SJCRH30 (cell line): ENCODE measurements at regions not wholly inside any gene's neighbourhood (a gene's known extent, or its start where the extent isn't known, plus 50 kb on each side); places are given as distances from the start of the nearest gene placed in this dataset.

Experiments
- DNase-seq, 2 experiments: peaks; one replicate each; pipeline ENCODE4 v3.0.0-alpha.2; 2015 to 2020
- H3K27ac ChIP-seq: fragments of 250-450 bp; sonication (Bioruptor Pico); 2 replicates; pipeline ENCODE4 v1.5.1; 2020; ENCODE audit warnings: mild to moderate bottlenecking, moderate library complexity
- H3K27me3 ChIP-seq: fragments of 250-450 bp; sonication (Bioruptor Pico); 2 replicates; pipeline ENCODE4 v1.5.1; 2020; ENCODE audit warnings: mild to moderate bottlenecking, moderate library complexity
- H3K36me3 ChIP-seq: fragments of 250-450 bp; sonication (Bioruptor Pico); 2 replicates; pipeline ENCODE4 v1.5.1; 2020; ENCODE audit warnings: mild to moderate bottlenecking, moderate library complexity
- H3K4me1 ChIP-seq: fragments of 250-450 bp; sonication (Bioruptor Pico); 2 replicates; pipeline ENCODE4 v1.5.1; 2020; ENCODE audit warnings: mild to moderate bottlenecking, moderate library complexity
- H3K4me3 ChIP-seq: fragments of 250-450 bp; sonication (Bioruptor Pico); 2 replicates; pipeline ENCODE4 v1.5.1; 2020; ENCODE audit warnings: mild to moderate bottlenecking, moderate library complexity
- H3K9me3 ChIP-seq: fragments of 250-450 bp; sonication (Bioruptor Pico); replicated peaks from 2 replicates; pipeline ENCODE4 v1.5.1; 2020; ENCODE audit warnings: mild to moderate bottlenecking, moderate library complexity

DNA sequence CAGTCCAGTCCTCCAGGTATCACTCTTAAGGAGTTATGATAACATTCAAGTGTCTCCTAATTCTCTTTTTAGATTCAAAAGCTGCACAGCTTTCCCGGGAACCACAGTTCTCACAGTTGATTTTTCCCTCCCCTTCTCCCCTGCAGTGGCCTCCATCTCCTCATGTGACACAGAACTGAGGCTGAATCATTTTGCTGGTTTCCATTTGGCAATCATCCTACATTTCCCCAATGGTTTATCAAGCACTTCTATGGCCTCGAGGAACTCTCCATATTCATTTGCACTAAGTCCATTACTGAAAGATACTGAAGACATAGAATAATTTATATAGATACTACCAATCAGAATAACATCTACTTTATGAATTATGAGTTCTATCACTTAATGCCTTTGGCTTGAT is 484.9 kb downstream of the GPAM start:
- H3K4me1 ChIP-seq = no peaks in the 10 kb centered on the region
- no peak overlapping the region for H3K27ac ChIP-seq
- no peaks in the 10 kb centered on the region for H3K27me3 ChIP-seq
- H3K4me3 ChIP-seq = no peak overlapping the region
- H3K9me3 ChIP-seq = no peaks in the 10 kb centered on the region
- H3K36me3 ChIP-seq = no peaks in the 10 kb centered on the region
- DNase-seq = no peak

DNA sequence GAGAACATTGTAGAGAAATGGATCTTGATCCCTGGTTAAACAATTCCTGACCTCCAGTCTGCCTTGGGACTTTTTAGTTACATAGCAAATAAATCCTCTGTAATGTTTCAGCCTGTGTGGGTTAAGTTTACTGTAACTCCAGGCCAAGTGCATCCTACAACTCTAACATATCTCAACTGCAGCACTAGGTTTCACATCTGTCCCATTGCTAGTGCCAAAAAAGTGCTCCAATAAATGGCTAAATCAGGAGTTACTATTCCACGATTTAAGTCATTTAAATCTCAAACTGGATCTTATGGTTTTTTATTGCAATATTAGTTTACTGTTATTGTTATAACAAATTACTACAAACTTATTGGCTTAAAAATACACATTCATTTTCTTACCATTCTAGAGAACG is 479.6 kb downstream of the GPAM start:
- H3K4me1 ChIP-seq = no peaks in the 10 kb centered on the region
- peaks cover 4% of the 10 kb centered on the region; the same call in 1 of the 2 replicates for H3K27me3 ChIP-seq
- DNase-seq = no peak
- no peaks in the 10 kb centered on the region for H3K9me3 ChIP-seq
- H3K4me3 ChIP-seq = no peak overlapping the region
- H3K36me3 ChIP-seq = no peaks in the 10 kb centered on the region
- H3K27ac ChIP-seq = no peak overlapping the region

DNA sequence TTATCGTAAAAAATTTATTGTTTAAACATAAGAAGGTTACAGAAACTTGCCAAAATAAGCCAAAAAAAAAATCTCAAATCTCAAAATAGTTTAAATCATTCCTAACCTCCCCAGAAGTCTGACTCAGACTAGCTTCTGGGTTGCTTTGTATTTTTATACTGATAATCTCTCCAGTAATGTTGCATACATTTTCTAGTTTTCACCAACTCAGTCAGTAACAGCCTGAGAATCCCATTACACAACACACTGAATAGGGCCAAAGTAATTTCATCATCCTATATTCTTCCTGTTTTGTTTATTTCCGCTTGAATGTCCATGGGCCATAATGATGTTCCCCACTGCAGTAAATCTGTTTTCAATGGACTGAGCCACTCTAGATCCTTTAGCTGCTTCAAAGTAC is 478.5 kb downstream of the GPAM start:
- H3K4me3 ChIP-seq = no peak overlapping the region
- no peak for DNase-seq
- peaks cover 4% of the 10 kb centered on the region; the same call in 1 of the 2 replicates for H3K27me3 ChIP-seq
- H3K9me3 ChIP-seq = no peaks in the 10 kb centered on the region
- H3K4me1 ChIP-seq = no peaks in the 10 kb centered on the region
- H3K27ac ChIP-seq = no peak overlapping the region
- H3K36me3 ChIP-seq = no peaks in the 10 kb centered on the region

DNA sequence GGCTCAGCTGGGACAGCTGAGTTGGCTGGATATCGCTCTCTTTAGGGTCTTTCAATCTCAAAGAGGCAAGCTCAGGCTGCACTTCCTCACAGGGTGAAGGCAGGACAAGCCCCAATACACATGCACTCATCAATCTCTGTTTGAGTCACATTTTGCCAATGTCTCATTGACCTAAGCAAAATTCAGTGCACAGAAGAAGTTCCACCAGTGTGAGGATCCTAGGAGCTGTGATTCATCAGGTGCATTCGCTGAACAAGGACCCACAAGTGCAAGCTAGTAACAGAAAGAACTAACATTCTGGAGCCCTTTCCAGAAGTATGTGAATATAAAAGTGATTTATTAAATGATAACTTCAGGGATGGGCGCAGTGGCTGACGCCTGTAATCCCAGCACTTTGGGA is 477.2 kb downstream of the GPAM start:
- no peaks in the 10 kb centered on the region for H3K36me3 ChIP-seq
- H3K27ac ChIP-seq = no peak overlapping the region
- H3K4me1 ChIP-seq = no peaks in the 10 kb centered on the region
- no peak for DNase-seq
- H3K4me3 ChIP-seq = no peak overlapping the region
- H3K27me3 ChIP-seq = peaks cover 4% of the 10 kb centered on the region; the same call in 1 of the 2 replicates
- no peaks in the 10 kb centered on the region for H3K9me3 ChIP-seq

DNA sequence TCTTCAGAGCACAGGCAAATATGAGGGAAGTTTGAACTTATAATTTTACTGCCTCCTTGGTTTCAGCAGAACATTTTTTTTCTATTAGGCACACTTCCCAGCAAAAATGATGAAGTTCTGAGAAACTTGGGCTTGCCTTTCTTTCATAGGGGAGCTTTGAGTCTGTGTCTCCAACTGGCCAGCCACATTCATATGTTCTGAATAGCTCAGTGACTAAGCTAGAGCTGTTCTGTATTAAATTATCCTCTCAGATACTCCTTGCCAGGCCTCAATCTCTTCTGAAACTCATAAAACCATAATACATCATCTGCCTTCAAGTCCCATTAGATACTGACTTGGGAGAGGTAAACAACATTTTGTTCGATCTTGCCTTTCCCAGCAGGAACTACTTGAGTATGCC is 476.5 kb downstream of the GPAM start:
- no peaks in the 10 kb centered on the region for H3K36me3 ChIP-seq
- no peak overlapping the region for H3K27ac ChIP-seq
- H3K9me3 ChIP-seq = no peaks in the 10 kb centered on the region
- no peaks in the 10 kb centered on the region for H3K4me1 ChIP-seq
- H3K4me3 ChIP-seq = no peak overlapping the region
- peaks cover 4% of the 10 kb centered on the region; the same call in 1 of the 2 replicates for H3K27me3 ChIP-seq
- no peak for DNase-seq

DNA sequence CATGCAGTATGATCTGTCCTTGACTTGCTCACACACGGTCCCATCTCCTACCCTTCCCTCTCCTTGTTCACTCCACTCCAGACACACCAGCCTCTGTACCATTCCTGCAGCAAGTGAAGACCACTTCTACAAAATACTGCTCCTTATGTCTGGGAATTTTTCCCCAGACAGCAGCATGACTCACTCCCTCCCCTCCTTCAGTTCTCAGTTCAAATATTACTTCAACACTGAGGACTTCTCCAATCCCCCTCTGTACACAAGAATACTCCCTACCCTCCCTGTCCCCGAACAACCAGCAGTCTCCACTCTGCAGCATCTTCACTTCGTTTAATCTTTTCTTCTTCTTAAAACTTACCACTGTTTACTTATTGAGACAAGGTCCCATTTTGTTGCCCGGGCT is 474.0 kb downstream of the GPAM start:
- Histone ChIP-seq H3K27ac (no peak overlapping the region), H3K4me1 (no peaks in the 10 kb centered on the region), H3K4me3 (no peak overlapping the region), H3K27me3 (peaks cover 4% of the 10 kb centered on the region; the same call in 1 of the 2 replicates), H3K36me3 (no peaks in the 10 kb centered on the region), H3K9me3 (no peaks in the 10 kb centered on the region)
- no peak for DNase-seq

DNA sequence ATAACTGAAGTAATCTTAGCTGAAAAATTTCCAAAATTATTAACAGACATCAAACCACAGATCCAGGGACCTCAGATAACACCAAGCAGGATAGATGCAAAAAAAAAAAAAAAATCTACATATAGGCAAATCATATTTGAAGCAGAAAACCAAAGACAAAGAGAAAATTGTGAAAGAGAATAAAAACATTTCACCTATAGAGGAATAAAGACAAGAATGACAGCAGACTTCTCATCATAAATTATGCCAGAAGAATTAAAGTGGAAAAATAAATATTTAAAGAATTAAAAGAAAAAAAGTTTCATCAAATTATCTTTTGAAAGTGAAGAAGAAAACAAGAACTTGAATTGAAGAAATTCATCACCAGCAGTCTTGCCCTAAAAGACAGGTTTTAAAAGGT is 467.5 kb downstream of the GPAM start:
- no peaks in the 10 kb centered on the region; the same call in 1 of the 2 replicates for H3K9me3 ChIP-seq
- no peaks in the 10 kb centered on the region for H3K36me3 ChIP-seq
- H3K4me3 ChIP-seq = no peak overlapping the region
- no peaks in the 10 kb centered on the region for H3K27me3 ChIP-seq
- DNase-seq = no peak
- H3K27ac ChIP-seq = no peak overlapping the region
- H3K4me1 ChIP-seq = no peaks in the 10 kb centered on the region

DNA sequence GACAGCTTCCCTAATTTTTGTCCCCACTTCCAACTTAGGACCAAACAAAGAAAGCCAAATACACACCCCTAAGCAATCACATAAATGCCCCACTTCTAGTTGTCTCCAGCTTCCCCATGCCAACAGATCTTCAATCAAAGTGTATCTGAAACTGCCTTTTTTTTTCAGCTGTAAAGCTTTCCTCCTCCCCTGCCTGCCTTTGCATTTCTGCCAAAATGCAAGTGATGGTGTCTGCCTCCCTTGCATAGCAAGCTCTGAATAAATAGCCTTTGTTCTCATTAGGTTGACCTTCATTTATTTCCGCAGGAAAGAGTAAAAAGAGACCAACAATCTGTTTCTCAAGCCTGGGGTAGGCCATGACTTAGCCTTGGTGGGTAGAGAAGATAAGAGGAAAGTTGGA is 459.4 kb downstream of the GPAM start:
- no peaks in the 10 kb centered on the region for H3K9me3 ChIP-seq
- no peaks in the 10 kb centered on the region for H3K36me3 ChIP-seq
- no peaks in the 10 kb centered on the region for H3K4me1 ChIP-seq
- no peaks in the 10 kb centered on the region for H3K27me3 ChIP-seq
- DNase-seq = no peak
- no peak overlapping the region for H3K4me3 ChIP-seq
- no peak overlapping the region for H3K27ac ChIP-seq

DNA sequence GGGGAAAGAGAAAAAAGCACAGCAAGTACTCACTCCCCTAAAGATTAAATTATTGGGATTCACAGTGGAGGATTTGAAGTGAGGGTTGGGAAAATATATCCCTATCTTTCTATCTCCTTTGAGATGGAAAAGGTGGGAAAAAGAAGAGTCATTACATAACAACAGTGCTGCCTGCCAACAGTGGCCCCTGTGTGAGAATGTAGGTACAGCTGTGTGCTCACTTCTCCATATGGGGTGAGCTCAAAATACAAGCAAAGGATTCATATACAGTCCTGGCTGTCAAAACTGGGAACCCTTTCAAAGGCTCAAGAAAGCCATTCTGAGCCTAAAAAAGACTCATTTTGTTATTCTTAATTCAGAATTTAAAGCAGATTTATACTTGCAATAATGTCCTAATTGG is 458.5 kb downstream of the GPAM start:
- DNase-seq = no peak
- Histone ChIP-seq H3K27ac (no peak overlapping the region), H3K4me1 (no peaks in the 10 kb centered on the region), H3K27me3 (no peaks in the 10 kb centered on the region), H3K36me3 (no peaks in the 10 kb centered on the region), H3K4me3 (no peak overlapping the region), H3K9me3 (no peaks in the 10 kb centered on the region)

DNA sequence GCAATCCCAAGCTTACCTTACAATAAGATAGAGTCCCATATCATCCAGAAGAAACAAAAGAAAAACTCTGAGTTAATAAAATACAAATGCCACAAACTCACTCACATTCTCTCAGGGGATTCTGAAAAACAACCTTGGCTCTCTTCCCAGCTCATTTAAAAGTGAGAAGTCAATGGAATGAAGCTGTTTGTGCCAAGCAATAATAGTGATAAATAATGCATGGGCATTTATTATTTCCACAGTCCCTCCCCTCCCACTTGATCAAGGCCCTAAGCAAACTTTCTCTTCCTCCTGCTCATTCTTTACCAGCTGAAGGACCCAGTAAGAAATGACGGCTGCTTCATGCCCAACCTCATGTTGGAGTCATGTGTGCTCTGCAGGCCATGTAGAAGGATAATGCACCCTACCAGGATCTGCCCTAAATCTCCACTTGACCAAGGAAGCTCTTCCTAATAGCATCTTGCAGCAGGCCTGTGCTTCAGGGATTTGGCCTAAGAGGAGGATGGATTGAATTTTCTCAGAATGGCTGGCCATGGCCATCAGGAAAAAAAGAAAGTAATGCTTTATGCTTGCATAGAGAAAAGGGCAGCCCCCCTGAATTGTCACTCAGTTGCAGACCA is 451.3 kb downstream of the GPAM start:
- no peaks in the 10 kb centered on the region for H3K36me3 ChIP-seq
- H3K9me3 ChIP-seq = no peaks in the 10 kb centered on the region
- H3K4me1 ChIP-seq = no peaks in the 10 kb centered on the region
- H3K4me3 ChIP-seq = no peak overlapping the region
- no peak overlapping the region for H3K27ac ChIP-seq
- H3K27me3 ChIP-seq = no peaks in the 10 kb centered on the region
- DNase-seq = no peak

DNA sequence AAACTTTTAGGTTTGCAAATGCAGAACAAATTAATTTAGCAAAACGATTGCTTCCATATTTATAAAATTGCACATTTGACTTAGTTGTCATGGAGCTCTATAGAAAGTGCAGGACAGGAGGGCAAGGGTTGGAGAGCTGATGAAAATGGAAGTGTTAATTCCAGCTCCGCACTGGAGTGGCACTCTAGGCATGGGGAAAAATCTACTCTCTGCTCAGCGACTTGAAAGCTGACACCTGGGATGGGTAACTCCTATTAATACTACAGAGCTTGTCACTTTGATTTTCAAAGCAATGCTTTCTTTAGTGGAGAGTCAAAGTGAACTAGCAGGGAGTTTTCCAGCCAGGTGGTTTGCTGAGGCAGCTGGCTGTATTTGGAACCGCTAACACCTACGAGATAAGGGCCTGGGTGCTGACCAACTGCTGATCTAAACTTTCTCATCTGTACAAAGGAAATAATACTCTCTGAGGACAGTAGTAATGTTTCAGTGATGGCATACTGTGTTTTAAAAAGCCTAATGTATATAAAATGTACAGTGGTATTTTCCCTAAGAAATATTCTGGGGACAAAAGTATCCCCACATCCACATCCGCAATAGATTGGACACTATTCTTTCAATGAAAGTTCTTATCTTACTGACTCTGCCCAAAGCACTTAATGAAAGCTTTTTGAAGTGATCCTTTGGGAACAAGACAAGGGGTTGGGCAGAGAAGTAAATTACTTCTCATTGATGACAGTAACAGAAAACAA is 444.3 kb downstream of the GPAM start:
- no peak overlapping the region for H3K4me3 ChIP-seq
- H3K4me1 ChIP-seq = no peaks in the 10 kb centered on the region
- H3K27me3 ChIP-seq = no peaks in the 10 kb centered on the region
- no peaks in the 10 kb centered on the region for H3K36me3 ChIP-seq
- H3K27ac ChIP-seq = no peak overlapping the region
- no peak for DNase-seq
- no peaks in the 10 kb centered on the region for H3K9me3 ChIP-seq

DNA sequence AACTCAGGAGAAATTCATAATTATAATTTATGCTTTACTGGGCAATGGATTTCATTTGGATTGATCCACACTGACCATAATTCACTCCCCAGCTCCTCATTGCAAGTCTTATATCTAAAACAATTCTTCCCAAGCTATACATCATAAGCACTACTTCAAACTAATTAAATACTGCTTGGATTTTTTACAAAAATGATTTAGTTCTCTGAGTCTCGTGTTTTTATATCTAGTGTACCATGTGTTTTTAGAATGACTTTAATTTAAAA is 443.8 kb downstream of the GPAM start:
- H3K27me3 ChIP-seq = no peaks in the 10 kb centered on the region
- DNase-seq = no peak
- H3K27ac ChIP-seq = no peak overlapping the region
- no peaks in the 10 kb centered on the region for H3K4me1 ChIP-seq
- H3K9me3 ChIP-seq = no peaks in the 10 kb centered on the region
- H3K4me3 ChIP-seq = no peak overlapping the region
- H3K36me3 ChIP-seq = no peaks in the 10 kb centered on the region

DNA sequence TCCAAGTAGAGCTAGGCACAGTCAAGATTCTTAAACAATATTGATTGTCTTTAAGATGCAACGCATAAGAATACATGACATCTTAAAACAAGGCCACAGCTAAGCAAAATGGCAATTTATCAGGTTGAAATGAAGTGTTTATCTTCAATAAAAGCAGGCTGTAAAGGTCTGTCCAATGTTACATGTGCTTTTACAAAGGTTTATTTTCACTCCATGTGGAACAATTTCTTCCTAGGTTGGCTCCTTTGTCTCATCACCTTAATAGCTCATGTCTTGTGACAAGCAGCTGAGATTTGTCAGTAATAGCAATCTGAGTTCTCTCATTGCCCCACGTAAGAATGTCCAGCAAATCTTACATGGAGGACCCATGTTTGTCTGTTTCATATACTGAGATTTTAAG is 437.6 kb downstream of the GPAM start:
- Histone ChIP-seq H3K4me1 (no peaks in the 10 kb centered on the region), H3K36me3 (no peaks in the 10 kb centered on the region), H3K9me3 (no peaks in the 10 kb centered on the region), H3K4me3 (no peak overlapping the region), H3K27me3 (no peaks in the 10 kb centered on the region), H3K27ac (no peak overlapping the region)
- no peak for DNase-seq

DNA sequence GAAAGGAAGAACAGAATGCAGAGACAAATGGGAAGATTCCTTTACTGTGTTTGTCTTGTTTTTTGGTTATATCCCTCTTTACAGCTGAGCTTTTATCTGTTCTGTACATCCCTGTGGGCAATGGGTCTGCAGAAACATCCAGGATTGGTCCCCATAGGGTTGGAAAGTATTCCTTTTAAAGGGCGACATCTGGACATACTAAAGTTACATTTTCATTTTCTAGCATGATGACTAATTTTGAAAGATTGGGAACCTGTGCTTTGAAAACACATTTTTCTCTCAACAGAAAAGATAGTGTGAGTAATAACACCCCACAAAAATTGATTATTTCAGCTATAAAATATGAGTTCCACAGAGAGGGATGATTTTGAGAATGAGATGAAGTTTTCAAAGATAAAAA is 435.8 kb downstream of the GPAM start:
- Histone ChIP-seq H3K4me1 (no peaks in the 10 kb centered on the region), H3K9me3 (no peaks in the 10 kb centered on the region), H3K36me3 (no peaks in the 10 kb centered on the region), H3K27me3 (no peaks in the 10 kb centered on the region), H3K4me3 (no peak overlapping the region), H3K27ac (no peak overlapping the region)
- DNase-seq = no peak

DNA sequence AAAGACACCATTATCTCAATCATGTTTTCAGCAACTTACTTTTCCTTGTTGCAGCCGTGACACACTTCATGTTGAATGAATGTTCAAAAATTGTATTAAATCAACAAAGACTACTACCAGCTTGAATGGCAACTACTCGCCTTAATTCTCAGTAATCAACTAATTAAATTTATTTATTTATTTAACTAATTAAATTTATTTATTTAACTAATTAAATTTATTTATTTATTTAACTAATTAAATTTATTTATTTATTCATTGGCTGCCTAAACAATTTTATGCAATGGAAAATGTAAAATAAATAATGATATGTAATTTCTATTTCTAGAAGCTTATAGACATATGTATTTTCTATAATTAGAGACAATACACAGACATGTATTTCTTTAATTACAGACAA is 435.4 kb downstream of the GPAM start:
- no peak for DNase-seq
- H3K27ac ChIP-seq = no peak overlapping the region
- no peaks in the 10 kb centered on the region for H3K36me3 ChIP-seq
- H3K4me1 ChIP-seq = no peaks in the 10 kb centered on the region
- no peak overlapping the region for H3K4me3 ChIP-seq
- H3K9me3 ChIP-seq = no peaks in the 10 kb centered on the region
- H3K27me3 ChIP-seq = no peaks in the 10 kb centered on the region

DNA sequence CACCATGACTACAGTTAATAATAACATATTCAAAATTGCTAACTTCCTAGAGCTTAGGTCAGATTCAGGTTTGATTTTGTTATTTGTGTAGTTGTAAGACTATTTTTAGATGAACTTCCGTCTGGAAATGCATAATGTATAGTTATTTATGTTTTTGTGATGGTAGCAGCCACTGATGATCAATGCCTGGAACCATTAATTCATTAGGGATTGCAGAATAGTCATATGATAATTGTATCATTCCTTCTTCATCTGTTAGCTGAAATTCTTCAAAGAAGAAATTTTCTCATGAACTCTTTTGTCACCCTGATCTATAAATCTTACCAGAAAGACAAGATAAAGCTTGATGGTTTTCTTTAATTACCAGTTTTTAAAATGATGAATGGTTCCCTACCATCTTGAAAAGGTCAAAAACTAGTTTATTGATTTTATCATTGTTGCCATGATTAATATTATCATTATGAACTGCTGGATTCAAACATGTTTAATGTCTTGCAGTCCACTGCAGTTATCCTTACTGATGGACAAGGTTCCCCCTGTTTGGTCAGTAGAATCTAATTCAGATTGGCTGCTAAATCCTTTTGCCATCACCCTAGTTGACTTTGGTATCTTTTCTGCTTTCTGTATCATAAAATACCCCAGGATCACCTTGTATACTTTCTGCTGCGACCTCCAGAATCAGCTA is 433.3 kb downstream of the GPAM start:
- no peaks in the 10 kb centered on the region for H3K27me3 ChIP-seq
- no peak for DNase-seq
- H3K9me3 ChIP-seq = no peaks in the 10 kb centered on the region
- no peaks in the 10 kb centered on the region for H3K4me1 ChIP-seq
- no peaks in the 10 kb centered on the region for H3K36me3 ChIP-seq
- no peak overlapping the region for H3K27ac ChIP-seq
- no peak overlapping the region for H3K4me3 ChIP-seq
